Erythroblast (primary cell): ENCODE measurements at regions not wholly inside any gene's neighbourhood (a gene's known extent, or its start where the extent isn't known, plus 50 kb on each side); places are given as distances from the start of the nearest gene placed in this dataset.

Experiments used
- GATA1 ChIP-seq: IDR thresholded peaks from 2 replicates; pipeline ENCODE4 v1.6.1; 2011; ENCODE audit warnings: low read depth, mild to moderate bottlenecking, control low read depth, low read length, moderate library complexity
- POLR2A ChIP-seq: IDR thresholded peaks from 2 replicates; pipeline ENCODE4 v1.6.1; 2011; ENCODE audit warnings: mild to moderate bottlenecking, low read length

- TF ChIP-seq POLR2A = no peak
- TF ChIP-seq GATA1 = no peak
Observed at GRCh38 chr6:160929361-160929760, 62.2 kb upstream of the MAP3K4 start.
